ENCODE measurements at regions not wholly inside any gene's neighbourhood (a gene's known extent, or its start where the extent isn't known, plus 50 kb on each side); places are given as distances from the start of the nearest gene placed in this dataset.
"Not testable (repeated sequence)": the region's sequence is repeated elsewhere in the genome, so short reads cannot be mapped to it uniquely, and the experiment has no call there.

GRCh38 chr21:20031807-20032206, 966.4 kb upstream of the NCAM2 start:
- DNase-seq (ENCODE audit: extremely low read depth, insufficient read length): no peak
- Histone ChIP-seq H3K4me3 (replicated peaks; ENCODE audit: low read depth, low read length) (no peak overlapping the region), H3K27me3 (replicated peaks; ENCODE audit: control insufficient read depth, insufficient read depth, low read length) (no peaks in the 10 kb centered on the region), H3K36me3 (ENCODE audit: control insufficient read depth, insufficient read depth, low read length) (no peaks in the 10 kb centered on the region)
- no peak for TF ChIP-seq CTCF (IDR thresholded peaks at IDR 0.05; ENCODE audit: insufficient read depth, low read length, poor library complexity, severe bottlenecking)

GRCh38 chr21:20040768-20041167, 957.4 kb upstream of the NCAM2 start:
- no peaks in the 10 kb centered on the region for H3K27me3 ChIP-seq (replicated peaks; ENCODE audit: control insufficient read depth, insufficient read depth, low read length)
- H3K36me3 ChIP-seq (ENCODE audit: control insufficient read depth, insufficient read depth, low read length): no peaks in the 10 kb centered on the region
- TF ChIP-seq CTCF (IDR thresholded peaks at IDR 0.05; ENCODE audit: insufficient read depth, low read length, poor library complexity, severe bottlenecking): peak; percentile 1
- no peak overlapping the region for H3K4me3 ChIP-seq (replicated peaks; ENCODE audit: low read depth, low read length)
- no peak for DNase-seq (ENCODE audit: extremely low read depth, insufficient read length)

- DNase-seq (ENCODE audit: extremely low read depth, insufficient read length): no peak
- no peaks in the 10 kb centered on the region for H3K27me3 ChIP-seq (replicated peaks; ENCODE audit: control insufficient read depth, insufficient read depth, low read length)
- H3K4me3 ChIP-seq (replicated peaks; ENCODE audit: low read depth, low read length): no peak overlapping the region
- TF ChIP-seq CTCF (IDR thresholded peaks at IDR 0.05; ENCODE audit: insufficient read depth, low read length, poor library complexity, severe bottlenecking): no peak
- H3K36me3 ChIP-seq (ENCODE audit: control insufficient read depth, insufficient read depth, low read length): no peaks in the 10 kb centered on the region
Measured at GRCh38 chr21:20045197-20045596, 953.0 kb upstream of the NCAM2 start.

DNA sequence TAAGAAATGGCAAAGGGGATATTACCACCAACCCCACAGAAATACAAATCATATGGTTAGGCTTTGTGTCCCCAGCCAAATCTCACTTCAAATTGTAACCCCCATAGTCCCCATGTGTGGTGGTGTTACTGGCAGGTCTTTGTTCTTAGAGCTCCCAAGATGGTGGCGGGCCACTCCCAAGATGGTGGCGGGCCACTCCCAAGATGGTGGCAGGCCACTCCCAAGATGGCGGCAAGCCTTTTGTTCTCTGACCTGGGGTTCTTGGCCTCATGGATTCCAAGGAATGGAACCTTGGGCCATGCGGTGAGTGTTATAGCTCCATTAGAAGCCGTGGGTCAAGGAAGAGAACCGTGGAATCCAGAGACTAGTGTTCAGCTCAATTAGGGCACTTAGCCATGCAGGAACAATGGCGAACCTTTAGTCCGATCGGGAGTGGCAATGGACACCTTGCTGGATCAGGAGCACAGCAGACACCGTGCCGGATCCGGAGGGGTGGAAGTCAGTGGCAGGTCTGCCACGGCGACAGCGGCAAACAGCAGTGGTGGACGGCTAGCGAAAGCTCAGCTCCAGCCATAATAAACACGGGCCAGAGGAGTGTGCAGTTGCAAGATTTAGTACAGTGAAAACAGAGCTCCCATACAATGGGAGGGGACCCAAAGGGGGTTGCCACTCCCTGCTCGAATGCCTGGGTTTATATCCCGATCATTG, 949.9 kb upstream of the NCAM2 start:
- H3K4me3 ChIP-seq (replicated peaks; ENCODE audit: low read depth, low read length); DNase-seq (ENCODE audit: extremely low read depth, insufficient read length); H3K36me3 ChIP-seq (ENCODE audit: control insufficient read depth, insufficient read depth, low read length); H3K27me3 ChIP-seq (replicated peaks; ENCODE audit: control insufficient read depth, insufficient read depth, low read length): not testable (repeated sequence)

- no peaks in the 10 kb centered on the region for H3K36me3 ChIP-seq (ENCODE audit: control insufficient read depth, insufficient read depth, low read length)
- TF ChIP-seq CTCF (IDR thresholded peaks at IDR 0.05; ENCODE audit: insufficient read depth, low read length, poor library complexity, severe bottlenecking): no peak
- H3K27me3 ChIP-seq (replicated peaks; ENCODE audit: control insufficient read depth, insufficient read depth, low read length): no peaks in the 10 kb centered on the region
- DNase-seq (ENCODE audit: extremely low read depth, insufficient read length): no peak
- no peak overlapping the region for H3K4me3 ChIP-seq (replicated peaks; ENCODE audit: low read depth, low read length)
Measured at GRCh38 chr21:20083336-20083735, 914.9 kb upstream of the NCAM2 start.

GRCh38 chr21:20083925-20084324, 914.3 kb upstream of the NCAM2 start:
- TF ChIP-seq CTCF (IDR thresholded peaks at IDR 0.05; ENCODE audit: insufficient read depth, low read length, poor library complexity, severe bottlenecking): no peak
- no peaks in the 10 kb centered on the region for H3K27me3 ChIP-seq (replicated peaks; ENCODE audit: control insufficient read depth, insufficient read depth, low read length)
- DNase-seq (ENCODE audit: extremely low read depth, insufficient read length): no peak

More at GRCh38 chr21:20083925-20084324, 914.3 kb upstream of the NCAM2 start:
- no peak overlapping the region for H3K4me3 ChIP-seq (replicated peaks; ENCODE audit: low read depth, low read length)
- no peaks in the 10 kb centered on the region for H3K36me3 ChIP-seq (ENCODE audit: control insufficient read depth, insufficient read depth, low read length)

All from GM06990 (cell line).